ENCODE measurements at regions not wholly inside any gene's neighbourhood (a gene's known extent, or its start where the extent isn't known, plus 50 kb on each side); places are given as distances from the start of the nearest gene placed in this dataset.
A peak's percentile ranks its signal among the peaks of the same experiment; 100 is the strongest.

DNA sequence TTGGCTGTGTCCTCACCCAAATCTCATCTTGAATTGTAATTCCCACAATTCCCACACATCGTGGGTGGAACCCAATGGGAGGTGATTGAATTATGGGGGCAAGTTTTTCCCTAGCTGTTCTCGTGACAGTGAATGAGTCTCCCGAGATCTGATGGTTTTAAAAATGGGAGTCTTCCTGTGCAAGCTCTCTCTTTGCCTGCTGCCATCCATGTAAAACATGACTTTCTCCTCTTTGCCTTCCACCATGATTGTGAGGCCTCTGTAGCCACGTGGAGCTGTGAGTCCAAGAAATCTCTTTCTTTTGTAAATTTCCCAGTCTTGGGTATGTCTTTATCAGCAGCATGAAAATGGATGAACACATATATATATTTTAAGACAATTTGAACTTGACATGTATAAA is 285.4 kb downstream of the BAMBI start:
- no peak for DNase-seq

DNA sequence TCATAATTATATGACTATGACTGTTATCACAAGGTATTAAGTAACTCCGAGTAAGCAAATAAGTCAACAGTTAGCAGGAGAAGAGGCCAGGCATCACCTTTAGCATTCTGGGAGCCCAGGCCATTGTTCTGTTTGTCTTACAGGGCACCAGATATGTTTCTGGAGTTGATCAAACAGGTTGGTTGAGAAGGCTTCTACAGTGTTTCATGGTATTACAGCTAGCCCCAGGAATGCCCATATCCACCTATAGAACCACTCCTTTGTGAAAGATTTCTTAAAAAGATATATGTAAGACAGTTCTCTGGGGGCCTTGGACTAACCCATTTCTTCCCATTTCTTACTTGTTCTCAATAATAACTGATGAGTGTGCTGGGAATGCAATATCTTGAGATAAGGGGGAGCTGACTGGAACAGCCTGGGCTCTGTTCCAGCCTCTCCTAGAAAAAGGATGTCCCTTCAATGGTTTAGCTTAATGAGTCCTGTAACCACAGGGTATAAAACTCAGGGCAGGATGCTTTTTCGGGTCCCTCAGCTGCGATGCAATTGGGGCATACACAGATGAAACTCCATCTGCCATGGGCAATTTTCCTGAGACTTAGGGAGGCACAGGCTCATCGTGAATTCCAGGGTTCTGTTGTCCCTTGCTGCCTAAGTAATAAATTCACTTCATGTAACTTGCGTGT is 286.4 kb downstream of the BAMBI start:
- no peak for DNase-seq

DNA sequence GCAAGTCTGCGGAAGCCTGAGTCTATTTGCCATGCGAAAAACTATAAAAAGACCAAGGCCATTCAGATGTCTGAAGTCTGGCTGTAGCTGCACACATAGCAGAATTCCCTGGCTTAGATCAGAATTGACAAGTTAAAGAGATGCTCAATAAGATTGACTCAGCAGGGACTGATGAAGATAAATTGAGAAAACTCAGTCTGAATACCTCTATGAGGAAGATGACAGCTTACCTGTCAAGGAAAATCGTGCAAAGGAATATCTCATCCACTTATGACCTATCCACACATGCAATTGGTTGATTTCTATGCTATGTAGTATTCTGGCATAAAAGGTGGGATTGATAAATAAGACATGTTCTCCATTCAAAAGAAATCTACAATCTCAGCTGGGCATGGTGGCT is 288.6 kb downstream of the BAMBI start:
- DNase-seq, result no peak

DNA sequence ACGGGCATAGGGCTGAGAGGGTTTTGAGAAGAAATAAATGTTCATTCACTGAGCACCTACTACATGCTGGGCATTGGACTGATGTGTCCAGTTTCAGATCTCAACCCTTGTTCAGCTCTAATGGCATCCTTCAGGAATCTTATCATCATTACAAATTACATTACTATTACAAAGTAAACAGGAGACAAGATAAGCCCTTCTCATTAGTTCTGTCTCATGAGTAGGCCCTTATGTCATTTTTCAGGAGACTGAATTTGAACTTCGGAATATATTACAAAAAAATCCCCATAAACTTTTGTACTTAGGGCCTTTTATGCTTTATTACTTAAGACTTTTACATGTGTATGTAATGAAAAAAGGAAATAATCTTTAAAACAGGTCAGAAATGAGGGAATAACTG is 289.7 kb downstream of the BAMBI start:
- no peak for DNase-seq

DNA sequence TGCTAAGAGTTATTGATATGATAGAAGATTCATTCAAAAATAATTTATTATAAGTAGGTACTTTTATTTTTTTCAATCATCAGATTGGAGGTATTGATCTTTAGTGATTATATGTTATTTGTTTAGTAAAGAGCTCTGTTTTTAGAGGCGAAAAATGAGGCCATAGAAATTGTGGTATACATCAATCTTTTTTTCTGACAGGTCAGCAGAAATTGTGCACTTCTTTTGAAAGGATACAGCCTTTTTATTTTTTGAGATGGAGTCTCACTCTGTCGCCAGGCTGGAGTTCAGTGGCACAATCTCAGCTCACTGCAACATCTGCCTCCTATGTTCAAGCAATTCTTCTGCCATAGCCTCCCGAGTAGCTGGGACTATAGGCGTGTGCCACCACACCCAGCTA is 292.1 kb downstream of the BAMBI start:
- no peak for DNase-seq

DNA sequence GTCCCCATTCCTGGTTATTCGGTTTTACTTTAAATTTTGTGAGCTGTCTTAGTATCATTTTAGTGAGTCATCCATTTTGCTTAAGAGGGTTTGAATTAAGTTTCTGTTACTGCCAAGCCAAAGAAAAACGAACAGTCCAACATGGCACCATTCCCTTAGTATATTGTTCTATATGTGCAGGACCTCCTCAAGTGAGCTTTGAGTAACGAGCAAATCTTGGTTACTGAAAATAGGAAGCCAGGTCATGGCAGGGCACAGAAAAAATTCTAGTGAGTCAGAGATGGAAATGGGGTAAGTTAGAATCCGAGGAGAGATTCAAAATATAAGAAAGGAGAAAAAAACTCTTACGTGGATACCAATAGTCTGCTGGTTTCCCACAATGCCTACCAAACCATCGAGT is 292.9 kb downstream of the BAMBI start:
- no peak for DNase-seq

DNA sequence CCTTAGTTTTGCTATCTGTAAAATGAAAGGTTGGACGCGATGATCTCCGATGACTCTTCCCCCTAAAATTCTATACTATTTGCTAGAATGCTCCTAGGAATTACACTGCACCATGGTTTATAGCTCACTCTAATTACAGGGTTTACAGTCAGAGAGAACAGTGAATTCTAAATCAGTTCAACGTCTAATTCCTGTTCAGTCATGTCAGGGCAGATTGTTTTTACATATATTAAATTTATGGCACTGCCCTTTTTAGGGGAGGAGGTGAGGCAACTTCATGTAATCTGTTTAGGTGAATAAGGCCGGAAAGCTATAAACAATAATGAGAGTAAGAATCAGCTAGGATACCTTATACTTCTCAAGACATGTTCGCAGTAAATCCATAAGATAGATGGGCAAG is 293.9 kb downstream of the BAMBI start:
- no peak for DNase-seq

DNA sequence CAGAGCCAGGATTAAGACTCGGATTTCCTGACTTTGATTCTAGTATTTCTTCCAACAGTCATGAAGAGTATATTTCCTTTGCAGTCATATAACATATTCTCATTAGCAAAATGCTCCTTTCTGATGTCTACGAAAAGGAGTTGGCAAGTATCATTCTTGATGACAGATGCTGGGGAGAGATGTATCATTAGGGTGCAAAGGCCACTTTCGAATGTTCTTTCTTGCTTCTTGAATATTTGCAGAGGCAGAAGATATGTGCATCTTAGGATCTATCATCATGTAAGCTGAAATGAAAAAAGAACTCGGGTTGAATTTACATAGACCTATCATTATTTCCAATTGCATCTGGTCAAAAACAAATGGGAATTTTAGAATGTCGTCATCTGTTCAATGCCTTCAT is 294.4 kb downstream of the BAMBI start:
- DNase-seq, result peak; percentile 27

DNA sequence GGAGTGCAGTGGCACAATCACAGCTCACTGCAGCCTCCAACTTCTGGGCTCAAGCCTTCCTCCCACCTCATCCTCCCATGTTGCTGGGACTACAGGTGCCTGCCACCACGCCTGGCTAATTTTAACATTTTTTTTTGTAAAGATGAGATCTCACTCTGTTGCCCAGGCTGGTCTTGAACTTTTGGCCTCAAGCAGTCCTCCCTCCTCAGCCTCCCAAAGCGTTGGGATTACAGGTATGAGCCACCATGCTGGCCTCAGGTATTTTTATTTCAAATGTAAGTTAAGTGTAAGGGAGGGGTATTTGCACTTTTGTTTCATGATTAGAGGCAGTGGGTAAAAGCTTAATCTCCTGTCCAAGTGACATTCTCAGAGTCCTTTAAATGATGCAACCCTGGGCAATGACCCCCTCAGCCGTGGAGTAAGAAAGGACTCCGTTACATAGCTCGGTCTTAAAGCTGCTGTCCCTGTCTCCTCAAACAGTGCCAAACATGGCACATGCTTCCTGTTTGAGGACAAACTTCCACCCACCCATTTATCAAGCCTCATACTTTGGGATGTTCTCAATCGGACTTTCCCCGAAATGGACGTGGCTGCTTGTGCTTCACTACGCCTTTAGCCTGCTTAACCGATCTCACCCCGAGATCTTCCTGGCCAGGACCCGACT is 296.1 kb downstream of the BAMBI start:
- DNase-seq, result no peak

DNA sequence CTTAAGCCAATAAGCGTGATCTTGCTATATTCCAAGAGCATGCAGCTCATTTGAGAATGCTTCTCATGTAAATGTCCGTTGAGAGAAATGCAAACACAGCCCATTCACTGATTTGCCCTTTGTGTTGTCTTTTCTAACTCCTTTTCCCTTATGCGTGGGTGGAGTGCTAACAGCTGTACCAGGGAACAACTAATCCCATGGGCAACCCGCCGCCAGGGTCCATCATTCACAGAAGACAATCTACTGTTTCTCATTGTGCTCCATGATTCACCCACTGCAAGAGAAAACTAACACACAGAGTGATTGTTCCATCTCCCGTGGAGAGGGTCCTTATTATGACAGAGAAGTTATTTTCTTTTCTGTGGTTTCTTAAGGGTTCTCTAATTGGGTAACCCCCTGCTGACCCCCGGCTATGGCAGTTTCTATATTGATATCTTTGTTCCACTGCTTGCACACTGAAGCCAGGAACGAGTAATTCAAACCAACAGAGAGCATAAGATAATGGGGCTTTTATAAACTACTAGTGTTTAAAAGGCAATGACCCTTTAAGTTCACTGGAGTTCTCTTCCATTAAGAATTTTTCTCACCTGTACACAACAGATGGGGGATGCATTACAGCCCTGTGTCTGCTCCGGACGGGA is 298.7 kb downstream of the BAMBI start:
- DNase-seq, result no peak

DNA sequence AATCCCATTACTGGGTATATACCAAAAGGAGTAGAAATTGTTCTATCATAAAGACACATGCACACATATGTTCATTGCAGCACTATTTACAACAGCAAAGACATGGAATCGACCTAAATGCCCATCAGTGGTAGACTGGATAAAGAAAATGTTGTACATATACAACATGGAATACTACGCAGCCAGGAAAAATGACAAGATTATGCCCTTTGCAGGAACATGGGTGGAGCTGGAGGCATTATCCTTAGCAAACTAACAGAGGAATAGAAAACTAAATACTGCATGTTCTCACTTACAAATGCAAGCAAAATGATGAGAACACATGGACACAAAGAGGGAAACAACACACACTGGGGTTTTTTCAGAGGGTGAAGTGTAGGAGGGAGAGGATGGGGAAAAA is 300.2 kb downstream of the BAMBI start:
- DNase-seq, result no peak

DNA sequence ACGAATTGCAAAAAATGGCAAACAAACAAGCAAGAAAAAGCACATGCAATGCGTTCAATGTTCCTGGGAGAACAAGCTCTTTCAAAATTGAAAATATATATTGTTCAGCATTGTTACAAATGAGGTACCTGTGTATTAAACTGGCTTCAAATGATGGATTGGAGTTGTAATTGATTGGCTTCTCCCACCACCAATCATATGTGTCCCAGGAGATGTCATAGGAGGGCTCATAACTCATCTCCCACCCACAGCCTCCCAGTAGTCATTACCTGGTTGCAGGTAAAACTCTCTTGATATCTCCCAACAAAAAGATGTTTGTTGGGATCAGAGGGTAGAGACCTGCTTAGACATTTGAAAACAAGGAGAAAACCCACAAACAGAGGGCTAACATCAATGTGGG is 302.9 kb downstream of the BAMBI start:
- no peak for DNase-seq

DNA sequence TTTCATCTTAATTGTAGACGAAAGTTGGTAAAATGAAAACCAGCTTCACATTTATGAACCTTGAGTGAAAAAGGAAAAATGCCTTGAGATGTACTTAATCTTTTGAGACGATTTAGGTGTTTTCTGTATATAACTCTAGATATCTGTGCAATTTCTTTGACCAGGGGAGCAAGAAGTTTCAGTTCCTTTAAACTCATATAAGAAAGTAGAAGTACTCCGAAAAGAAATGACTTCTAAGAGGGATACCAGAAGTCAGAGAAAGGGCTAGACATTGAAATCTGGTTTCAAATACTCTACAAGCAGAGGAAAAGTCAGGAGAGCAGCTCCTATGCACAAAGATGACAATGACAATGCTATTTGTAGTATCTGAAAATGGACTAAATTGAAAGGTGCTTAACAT is 303.7 kb downstream of the BAMBI start:
- no peak for DNase-seq

DNA sequence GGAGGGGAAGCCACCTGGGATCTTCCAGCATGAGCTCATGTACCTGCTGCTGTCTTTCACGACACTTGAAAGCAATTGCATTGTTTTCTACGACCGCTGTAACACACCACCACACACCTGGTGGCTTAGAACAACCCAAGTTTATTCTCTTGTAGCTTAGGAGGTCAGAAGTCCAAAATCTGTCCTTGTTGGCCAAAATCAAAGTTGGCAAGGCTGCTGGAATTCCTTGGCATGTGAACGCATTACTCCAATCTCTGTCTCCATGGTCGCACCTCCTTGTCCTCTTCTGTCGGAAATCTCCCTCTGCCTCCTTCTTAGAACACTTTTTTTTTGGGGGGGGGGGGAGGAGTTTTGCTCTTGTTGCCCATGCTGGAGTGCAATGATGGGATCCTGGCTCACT is 305.7 kb downstream of the BAMBI start:
- no peak for DNase-seq

DNA sequence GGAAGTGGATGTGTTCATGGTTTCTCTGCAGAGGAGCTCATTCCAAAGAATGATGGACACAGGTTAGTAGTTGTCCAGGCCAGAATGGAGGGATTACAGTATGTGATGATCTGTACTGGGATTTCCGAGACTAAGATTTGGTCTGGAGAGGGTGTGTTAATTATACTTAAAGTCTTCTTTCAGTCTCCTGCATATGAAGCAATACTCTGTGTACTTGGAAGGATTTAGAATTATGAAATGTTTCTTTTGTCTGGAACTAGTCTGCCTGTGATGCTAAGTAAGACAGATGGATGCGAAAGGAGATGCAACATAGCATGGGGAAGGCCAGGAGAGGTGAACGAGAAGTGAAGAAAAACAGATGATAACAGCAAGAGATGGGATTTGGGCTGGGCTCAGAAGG is 305.1 kb upstream of the LYZL1 start:
- DNase-seq, result no peak

DNA sequence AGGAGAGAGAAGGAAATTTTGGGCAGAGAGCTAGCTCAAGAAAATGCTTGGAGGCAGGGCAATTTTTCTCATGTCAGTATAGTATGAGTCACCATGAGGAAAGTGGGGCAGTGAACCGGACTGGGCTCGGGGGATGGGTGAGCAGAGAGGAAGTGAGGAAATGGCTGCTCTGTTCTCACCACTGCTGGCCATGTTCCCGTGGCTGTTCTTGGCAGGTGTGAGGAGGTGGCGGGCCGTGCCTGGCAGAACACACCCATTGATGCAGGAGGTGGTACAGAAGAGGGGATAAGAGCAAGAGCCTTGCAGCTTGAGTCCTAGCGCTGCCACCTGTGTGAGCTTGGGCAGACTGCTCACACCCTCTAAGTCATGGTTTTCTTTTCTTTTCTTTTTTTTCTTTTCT is 304.4 kb upstream of the LYZL1 start:
- no peak for DNase-seq

DNA sequence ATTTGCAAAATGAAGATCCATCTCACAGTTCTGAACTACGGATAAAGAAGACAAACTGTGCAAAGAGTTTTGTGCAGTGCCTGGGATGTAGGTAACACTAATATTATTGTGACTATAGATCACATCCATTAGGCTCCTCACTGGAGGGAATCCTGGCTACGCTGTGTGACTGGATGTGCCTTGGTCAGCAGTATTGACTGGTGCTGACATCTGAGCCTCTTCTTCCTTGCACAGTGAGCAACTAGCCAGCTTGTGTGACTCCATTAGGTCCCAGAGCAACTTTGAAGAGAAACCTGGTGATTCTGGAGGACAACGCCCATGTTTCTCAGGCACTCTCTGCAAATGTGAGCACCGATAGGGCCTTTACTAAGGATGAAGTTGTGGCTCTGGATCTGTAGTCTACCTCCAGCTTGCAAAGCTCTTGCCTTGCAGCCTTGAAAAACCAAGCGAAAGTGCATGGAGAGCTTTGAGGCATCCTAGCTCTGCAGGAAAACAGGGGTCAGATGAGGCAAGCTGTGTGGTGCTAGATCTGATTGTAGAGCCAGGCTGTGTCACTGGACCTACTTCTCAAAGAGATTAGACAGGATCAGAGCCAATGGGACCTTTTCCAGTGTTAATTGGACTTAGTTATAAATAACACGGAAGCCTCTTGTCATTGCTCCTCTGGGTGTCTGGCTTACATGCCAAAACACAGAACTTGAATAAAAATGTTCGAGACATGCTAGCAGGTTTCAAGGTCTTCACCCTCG is 303.6 kb upstream of the LYZL1 start:
- DNase-seq, result no peak

DNA sequence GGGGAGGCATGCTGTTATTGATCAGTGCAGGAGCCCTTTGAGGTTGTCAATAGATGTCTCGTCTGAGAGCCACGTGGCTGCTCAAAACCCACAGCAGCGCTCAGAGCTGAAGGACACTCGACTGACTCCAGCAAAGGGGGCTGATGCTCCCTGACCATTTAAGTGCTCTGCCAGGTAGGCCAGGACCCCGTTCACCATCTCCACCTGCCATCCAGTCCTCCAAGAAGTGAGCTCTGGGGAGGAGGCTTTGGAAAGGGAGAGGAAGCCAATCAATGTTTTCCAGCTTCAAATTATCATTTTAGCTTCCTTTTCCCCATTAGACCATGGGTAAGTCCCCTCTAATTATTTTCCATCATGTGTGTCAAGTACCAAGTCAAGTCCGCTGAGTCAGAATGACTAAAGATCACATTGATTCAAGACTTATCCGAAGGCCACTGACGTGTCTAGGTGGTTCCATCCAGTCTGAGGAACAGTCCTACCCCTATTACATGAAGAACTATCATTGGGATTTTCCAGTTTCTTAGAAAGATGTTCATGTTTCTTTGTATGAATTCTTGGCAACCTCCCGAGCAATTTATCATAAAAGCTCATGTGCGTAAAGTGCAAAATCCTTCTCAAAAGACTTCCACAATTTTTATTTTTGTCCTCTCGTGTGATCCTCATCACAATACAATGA is 302.6 kb upstream of the LYZL1 start:
- DNase-seq, result no peak

DNA sequence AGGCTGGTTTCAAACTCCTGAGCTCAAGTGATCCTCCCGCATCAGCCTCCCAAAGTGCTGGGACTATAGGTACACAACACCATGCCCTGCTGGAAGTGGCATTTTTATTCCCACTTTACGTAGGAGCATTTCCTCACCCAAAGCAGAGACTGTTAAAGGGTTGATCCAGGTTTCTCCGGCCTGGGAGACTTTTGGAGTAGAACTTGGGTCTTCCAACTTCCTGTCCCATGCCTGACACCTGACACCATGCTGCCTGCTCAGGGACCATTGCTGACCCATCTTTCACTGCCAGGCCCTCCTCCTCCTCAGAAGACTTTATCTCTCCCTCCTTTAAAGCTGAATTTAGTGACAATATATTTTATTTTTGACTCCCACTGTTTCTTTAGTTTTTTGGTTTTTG is 302.0 kb upstream of the LYZL1 start:
- no peak for DNase-seq

DNA sequence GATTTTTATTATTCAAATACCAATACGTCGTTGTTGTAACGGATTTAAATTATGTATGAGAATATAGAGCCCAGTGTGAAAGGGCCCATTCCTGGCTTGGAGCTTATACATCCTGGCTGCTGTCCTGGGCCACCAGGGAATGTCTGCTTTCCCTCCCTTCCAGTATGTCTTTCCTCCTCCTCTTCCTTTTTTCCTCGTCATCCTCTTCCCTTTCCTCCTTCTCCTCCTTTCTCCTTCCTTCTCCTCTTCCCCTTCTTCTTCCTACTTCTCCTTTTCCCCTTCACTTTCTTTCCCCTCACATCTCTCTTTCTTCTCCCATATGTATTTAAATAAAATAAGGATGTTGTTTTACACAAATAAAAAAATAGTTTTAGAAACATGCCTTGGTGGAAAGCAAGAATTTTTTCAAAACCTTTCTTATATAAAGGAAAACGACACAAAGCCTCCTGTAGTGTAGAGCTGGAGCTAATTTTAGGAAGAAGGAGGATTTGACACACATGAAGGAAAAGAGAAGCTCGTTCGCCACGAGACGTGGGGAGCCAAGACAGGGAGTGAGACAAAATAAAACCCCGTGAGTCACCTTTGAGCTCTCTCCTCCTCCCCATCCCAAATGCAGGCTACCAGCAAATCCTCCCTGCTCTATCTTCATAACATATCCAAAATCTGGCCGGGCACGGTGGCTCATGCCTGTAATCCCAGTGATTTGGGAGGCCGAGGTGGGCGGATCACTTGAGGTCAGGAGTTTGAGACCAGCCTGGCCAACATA is 301.1 kb upstream of the LYZL1 start:
- no peak for DNase-seq

DNA sequence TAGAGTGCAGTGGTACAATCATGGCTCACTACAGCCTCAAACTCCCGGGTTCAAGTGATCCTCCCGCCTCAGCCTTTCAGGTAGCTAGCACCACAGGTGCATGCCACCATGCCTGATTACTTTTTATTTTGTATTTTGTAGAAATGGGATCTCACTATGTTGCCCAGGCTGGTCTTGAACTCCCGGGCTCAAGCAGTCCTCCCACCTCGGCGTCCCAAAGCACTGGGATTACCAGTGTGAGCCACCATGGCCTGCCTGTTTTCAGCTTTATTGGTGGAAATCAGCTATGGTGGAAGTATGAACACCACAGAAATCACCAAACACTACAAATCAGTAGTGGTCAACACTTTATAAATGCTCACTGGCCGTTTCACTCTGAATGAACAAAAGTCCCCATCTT is 299.9 kb upstream of the LYZL1 start:
- no peak for DNase-seq

Data from muscle of arm (tissue), 1 donor.